ENCODE measurements at regions not wholly inside any gene's neighbourhood (a gene's known extent, or its start where the extent isn't known, plus 50 kb on each side); places are given as distances from the start of the nearest gene placed in this dataset.
"Not testable (repeated sequence)": the region's sequence is repeated elsewhere in the genome, so short reads cannot be mapped to it uniquely, and the experiment has no call there.

DNA sequence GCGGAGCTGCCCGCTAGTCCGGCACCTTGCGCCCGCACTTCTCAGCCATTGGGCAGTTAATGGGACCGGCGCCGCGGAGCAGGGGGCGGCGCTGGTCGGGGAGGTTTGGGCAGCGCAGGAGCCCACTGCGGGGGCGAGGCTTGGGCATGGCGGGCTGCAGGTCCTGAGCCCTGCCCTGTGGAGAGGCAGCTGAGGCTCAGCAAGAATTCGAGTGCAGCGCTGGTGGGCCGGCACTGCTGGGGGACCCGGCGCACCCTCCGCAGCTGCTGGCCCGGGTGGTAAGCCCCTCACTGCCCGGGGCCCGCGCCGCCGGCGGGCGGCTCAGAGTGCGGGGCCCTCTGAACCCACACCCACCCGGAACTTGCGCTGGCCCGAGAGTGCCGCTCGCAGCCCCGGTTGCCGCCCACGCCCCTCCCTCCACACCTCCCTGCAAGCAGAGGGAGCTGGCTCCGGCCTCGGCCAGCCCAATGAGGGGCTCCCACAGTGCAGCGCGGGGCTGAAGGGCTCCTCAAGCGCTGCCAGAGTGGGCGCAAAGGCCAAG, 835.0 kb downstream of the TBL1XR1 start:
- no peak for DNase-seq (ENCODE audit: low read depth in 1 of 2, low spot score in 1 of 2)
- in situ Hi-C loops (cut with HindIII; ENCODE audit: low pct_unique_long_range_greater_than_20kb, low sequenced_read_pairs): no loop called here
- no peak for TF ChIP-seq JUND (IDR thresholded peaks at IDR 0.05; ENCODE audit: low read depth)

DNA sequence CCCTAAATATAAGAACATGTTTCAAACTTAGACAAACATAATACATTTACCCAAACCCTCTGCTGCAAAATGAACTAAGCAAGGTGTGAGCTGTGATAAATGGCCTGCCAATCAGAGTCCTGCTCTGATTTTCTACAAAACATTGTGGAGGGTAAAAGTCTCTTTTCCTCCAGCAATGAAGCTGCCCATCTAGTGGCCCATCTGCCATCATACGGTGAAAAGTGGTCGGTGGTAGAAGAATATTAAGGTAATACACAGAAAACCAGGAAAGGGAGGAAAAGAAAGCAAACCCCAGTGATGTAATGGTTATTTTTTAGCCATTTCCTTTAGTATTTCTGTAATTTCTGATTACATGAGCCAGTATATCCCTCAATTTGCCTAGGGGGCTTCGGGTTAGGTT, 838.1 kb downstream of the TBL1XR1 start:
- peak in 1 of 2 experiments; percentile 62 for DNase-seq (ENCODE audit: low read depth in 1 of 2, low spot score in 1 of 2)
- in situ Hi-C loops (cut with HindIII; ENCODE audit: low pct_unique_long_range_greater_than_20kb, low sequenced_read_pairs): no loop called here
- TF ChIP-seq JUND (IDR thresholded peaks at IDR 0.05; ENCODE audit: low read depth): no peak

DNA sequence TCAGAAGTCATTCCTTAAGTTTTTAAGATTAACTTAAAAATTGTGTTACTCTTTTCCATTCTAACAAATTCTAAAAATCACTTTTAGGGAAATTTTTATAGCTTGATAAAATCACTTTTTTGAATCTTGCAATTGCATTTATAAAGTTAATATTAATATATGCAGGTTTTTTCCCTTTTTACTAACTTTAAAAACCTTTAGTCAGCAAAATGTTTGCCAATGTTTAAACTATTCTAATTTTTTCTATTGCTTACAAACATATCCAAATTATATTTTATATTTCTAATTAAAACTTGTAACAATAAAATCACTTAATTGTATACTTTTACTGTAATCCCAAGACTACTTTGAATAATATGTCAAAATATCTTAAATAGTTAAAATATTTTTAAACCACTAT, 839.4 kb downstream of the TBL1XR1 start:
- no peak for TF ChIP-seq JUND (IDR thresholded peaks at IDR 0.05; ENCODE audit: low read depth)
- in situ Hi-C loops (cut with HindIII; ENCODE audit: low pct_unique_long_range_greater_than_20kb, low sequenced_read_pairs): no loop called here
- DNase-seq (ENCODE audit: low read depth in 1 of 2, low spot score in 1 of 2): no peak

DNA sequence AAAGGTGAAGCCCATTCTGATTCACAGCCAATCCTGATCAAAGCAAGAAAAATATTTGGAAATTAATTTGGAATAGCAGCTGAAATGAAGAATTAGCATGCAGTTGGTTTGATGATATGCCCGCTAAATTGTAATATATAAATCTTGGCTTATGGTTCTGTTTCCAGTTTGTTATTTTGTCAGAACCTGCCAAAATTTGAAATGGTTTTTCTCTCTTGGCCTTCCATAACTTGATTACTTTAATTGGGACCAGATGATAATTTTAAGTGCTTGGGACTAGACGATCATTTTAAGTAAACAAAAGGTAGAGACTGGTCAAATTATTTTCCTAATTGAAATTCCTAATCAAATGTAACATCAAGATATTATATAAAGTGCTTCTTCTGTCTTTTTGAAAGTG, 842.4 kb downstream of the TBL1XR1 start:
- no peak for TF ChIP-seq JUND (IDR thresholded peaks at IDR 0.05; ENCODE audit: low read depth)
- in situ Hi-C loops (cut with HindIII; ENCODE audit: low pct_unique_long_range_greater_than_20kb, low sequenced_read_pairs): no loop called here
- DNase-seq (ENCODE audit: low read depth in 1 of 2, low spot score in 1 of 2): no peak

DNA sequence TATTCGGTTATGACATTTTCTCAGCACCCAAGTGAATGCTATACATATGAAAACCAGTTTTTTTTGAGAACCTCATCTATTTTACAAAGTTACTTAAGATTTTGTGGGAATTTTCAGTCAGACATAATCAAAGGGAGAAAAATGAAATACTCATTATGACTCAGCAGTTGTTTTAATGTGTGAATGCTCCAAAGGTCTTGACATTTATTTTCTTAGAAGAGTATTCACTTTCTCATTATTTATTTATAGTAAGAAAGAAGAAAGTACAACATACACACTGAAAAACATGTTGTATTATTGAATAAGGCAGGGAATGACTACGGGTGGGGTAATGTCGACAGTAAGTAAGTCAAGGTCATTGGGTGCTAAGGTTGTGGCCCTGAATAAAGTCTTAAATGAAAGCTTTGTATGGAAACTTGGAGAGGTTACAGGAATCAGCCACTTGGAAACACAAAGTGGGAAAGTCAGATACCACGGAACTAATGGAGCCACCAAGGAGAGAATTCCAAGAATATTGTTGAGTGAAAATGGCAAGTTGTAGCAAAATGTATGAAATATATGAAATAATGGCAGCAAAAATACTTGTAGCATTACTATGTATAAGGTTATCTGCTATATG, 844.5 kb downstream of the TBL1XR1 start:
- no peak for DNase-seq (ENCODE audit: low read depth in 1 of 2, low spot score in 1 of 2)
- in situ Hi-C loops (cut with HindIII; ENCODE audit: low pct_unique_long_range_greater_than_20kb, low sequenced_read_pairs): no loop called here
- no peak for TF ChIP-seq JUND (IDR thresholded peaks at IDR 0.05; ENCODE audit: low read depth)

DNA sequence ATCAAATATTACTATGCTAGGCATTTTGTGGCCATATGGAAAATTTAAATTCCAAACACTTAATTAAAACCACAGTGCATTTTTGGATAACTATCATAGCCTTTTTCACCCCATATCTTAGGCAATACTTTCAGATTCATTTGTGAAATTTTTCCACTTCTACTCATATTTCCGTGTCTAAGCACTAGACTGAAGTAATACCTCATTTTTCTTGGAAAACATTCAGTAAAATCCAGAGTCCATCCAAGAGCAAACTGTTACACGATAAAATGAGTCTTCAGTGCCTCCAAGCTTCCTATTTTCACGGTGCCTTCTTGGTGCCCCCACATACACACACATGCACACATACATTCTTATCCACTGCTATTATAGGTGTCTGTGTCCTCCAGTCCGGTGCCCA, 845.9 kb downstream of the TBL1XR1 start:
- no peak for TF ChIP-seq JUND (IDR thresholded peaks at IDR 0.05; ENCODE audit: low read depth)
- in situ Hi-C loops (cut with HindIII; ENCODE audit: low pct_unique_long_range_greater_than_20kb, low sequenced_read_pairs): no loop called here
- DNase-seq (ENCODE audit: low read depth in 1 of 2, low spot score in 1 of 2): no peak

DNA sequence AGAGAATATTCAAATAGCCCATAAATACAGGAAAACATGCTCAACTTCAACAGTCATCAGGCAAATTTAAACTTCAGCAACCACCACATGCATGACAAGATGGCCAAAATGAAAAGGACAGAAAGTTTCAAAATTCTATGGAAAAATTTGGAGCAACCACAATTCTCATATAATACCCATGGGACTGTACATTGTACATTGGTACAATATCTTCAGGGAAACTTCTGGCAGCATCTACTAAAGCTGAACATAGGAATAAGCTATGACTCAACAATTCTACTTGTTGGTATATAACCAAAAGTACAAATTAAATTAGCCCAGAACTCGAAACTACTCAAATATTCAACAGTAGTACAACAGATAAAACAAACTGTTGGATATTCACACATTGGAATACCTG, 847.6 kb downstream of the TBL1XR1 start:
- no peak for TF ChIP-seq JUND (IDR thresholded peaks at IDR 0.05; ENCODE audit: low read depth)
- in situ Hi-C loops (cut with HindIII; ENCODE audit: low pct_unique_long_range_greater_than_20kb, low sequenced_read_pairs): no loop called here
- DNase-seq (ENCODE audit: low read depth in 1 of 2, low spot score in 1 of 2): no peak

DNA sequence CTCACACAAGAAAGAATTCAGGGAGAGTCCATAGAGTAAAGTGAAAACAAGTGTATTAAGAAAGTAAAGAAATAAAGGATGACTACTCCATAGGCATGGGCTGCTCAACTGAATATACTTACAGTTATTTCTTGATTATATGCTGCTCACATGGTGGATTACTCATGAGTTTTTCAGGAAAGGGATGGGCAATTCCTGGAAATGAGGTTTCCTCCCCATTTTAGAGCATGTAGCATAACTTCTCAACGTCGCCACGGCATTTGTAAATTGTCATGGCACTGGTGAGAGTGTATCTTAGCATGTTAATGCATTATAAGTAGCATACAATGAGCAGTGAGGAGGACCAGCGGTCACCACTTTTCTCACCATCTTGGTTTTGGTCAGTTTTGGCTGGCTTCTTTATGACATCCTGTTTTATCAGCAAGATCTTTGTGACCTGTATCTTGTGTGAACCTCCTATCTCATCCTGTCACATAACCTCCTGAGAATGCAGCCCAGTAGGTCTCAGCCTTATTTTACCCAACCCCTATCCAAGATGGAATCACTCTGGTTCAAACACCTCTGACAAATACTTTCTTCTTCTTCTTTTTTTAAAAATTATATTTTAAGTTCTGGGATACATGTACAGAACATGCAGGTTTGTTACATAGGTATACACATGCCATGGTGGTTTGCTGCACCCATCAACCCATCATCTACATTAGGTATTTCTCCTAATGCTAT, 849.7 kb downstream of the TBL1XR1 start:
- in situ Hi-C loops (cut with HindIII; ENCODE audit: low pct_unique_long_range_greater_than_20kb, low sequenced_read_pairs): no loop called here
- no peak for TF ChIP-seq JUND (IDR thresholded peaks at IDR 0.05; ENCODE audit: low read depth)
- no peak for DNase-seq (ENCODE audit: low read depth in 1 of 2, low spot score in 1 of 2)

DNA sequence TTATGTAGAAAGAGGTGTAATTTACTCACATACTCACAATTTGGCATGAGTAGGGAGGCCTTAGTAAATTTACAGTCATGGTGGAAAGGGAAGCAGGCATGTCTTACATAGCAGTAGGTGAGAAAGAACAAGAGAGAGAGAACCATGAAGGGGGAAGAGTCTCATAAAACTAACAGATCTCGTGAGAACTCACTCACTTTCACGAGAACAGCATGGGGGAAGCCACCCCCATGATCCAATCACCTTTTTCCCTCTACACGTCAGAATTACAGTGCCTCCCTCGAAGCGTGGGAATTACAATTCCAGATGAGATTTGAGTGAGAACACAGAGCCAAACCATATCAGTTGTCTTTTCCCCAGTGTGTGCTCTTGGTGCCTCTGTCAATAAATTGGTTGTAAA, 855.3 kb downstream of the TBL1XR1 start:
- TF ChIP-seq JUND (IDR thresholded peaks at IDR 0.05; ENCODE audit: low read depth): no peak
- no peak for DNase-seq (ENCODE audit: low read depth in 1 of 2, low spot score in 1 of 2)
- in situ Hi-C loops (cut with HindIII; ENCODE audit: low pct_unique_long_range_greater_than_20kb, low sequenced_read_pairs): no loop called here

DNA sequence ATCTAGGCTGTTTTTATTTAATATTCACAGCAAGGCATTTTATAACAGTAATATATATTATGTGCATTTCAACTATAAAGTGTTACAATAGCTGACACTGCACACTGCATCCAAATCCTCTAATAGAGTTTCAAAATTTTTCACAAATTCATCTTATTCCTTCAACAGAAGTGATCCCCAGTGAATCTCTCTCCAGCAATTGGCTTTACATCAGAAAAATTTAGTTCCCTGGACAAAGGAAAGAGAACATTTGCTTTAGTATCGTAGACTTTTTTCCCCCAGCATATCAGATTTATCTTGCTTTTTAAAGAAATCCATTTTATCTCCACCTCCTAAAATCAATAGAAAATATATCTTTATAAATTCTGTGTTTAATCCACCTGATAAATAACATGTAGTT, 868.6 kb downstream of the TBL1XR1 start:
- TF ChIP-seq JUND (IDR thresholded peaks at IDR 0.05; ENCODE audit: low read depth): no peak
- no peak for DNase-seq (ENCODE audit: low read depth in 1 of 2, low spot score in 1 of 2)
- in situ Hi-C loops (cut with HindIII; ENCODE audit: low pct_unique_long_range_greater_than_20kb, low sequenced_read_pairs): no loop called here

DNA sequence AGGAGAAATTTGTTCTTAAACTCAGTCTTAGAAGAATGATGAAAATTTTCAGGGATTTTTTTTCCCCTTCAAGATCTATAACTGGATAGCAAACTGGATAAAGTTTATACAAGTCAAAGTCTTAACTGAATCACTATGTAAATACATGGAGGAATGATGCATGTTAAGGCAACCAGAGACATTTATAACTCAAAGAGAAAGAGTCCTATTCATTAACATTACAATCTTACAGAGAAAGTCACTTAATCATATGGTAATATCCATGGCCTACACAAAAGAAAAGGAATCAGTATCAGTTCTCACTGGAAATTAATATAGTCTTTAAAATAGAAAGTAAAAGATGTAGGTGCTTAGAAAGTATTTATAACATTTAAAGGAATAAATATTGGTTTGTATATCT, 869.1 kb downstream of the TBL1XR1 start:
- in situ Hi-C loops (cut with HindIII; ENCODE audit: low pct_unique_long_range_greater_than_20kb, low sequenced_read_pairs): no loop called here
- DNase-seq (ENCODE audit: low read depth in 1 of 2, low spot score in 1 of 2): no peak
- TF ChIP-seq JUND (IDR thresholded peaks at IDR 0.05; ENCODE audit: low read depth): no peak

DNA sequence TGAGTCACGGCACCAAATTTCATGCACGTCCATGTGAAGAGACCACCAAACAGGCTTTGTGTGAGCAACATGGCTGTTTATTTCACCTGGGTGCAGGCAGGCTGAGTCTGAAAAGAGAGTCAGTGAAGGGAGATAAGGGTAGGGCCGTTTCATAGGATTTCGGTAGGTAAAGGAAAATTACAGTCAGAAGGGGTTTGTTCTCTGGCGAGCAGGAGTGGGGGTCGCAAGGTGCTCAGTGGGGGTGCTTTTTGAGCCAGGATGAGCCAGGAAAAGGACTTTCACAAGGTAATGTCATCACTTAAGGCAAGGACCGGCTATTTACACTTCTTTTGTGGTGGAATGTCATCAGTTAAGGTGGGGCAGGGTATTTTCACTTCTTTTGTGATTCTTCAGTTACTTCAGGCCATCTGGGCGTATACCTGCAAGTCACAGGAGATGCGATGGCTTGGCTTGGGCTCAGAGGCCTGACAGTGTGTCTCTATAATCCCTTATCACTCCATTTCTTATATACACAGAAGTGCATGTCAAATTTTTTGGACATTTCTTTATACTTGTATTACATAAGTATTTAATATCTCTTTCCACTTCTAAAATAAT, 870.3 kb downstream of the TBL1XR1 start:
- DNase-seq (ENCODE audit: low read depth in 1 of 2, low spot score in 1 of 2); in situ Hi-C loops (cut with HindIII; ENCODE audit: low pct_unique_long_range_greater_than_20kb, low sequenced_read_pairs): not testable (repeated sequence)

DNA sequence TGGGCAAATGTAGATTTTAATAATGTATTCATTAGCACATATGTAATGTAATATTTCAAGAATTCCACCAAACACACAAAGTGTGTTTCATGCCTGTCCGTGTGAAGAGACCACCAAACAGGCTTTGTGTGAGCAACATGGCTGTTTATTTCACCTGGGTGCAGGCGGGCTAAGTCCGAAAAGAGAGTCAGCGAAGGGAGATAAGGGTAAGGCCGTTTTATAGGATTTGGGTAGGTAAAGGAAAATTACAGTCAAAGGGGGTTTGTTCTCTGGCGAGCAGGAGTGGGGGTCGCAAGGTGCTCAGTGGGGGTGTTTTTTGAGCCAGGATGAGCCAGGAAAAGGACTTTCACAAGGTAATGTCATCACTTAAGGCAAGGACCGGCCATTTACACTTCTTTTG, 875.8 kb downstream of the TBL1XR1 start:
- in situ Hi-C loops (cut with HindIII; ENCODE audit: low pct_unique_long_range_greater_than_20kb, low sequenced_read_pairs); DNase-seq (ENCODE audit: low read depth in 1 of 2, low spot score in 1 of 2): not testable (repeated sequence)
